ENCODE measurements at regions not wholly inside any gene's neighbourhood (a gene's known extent, or its start where the extent isn't known, plus 50 kb on each side); places are given as distances from the start of the nearest gene placed in this dataset.

- FAIRE-seq (no peak), DNase-seq (no peak)
- Histone ChIP-seq H3K27me3 (ENCODE audit: control insufficient read depth, insufficient read depth, low read length) (no peaks in the 10 kb centered on the region), H3K9ac (ENCODE audit: low read length in 3 of 3) (no peak overlapping the region), H3K27ac (ENCODE audit: low read depth in 2 of 2, low read length in 2 of 2) (no peak overlapping the region), H3K4me1 (ENCODE audit: control insufficient read depth in 2 of 3, insufficient read depth in 2 of 3, low read depth in 1 of 3, low read length in 3 of 3) (no peaks in the 10 kb centered on the region), H3K4me3 (ENCODE audit: low read length in 3 of 3) (no peak overlapping the region), H3K36me3 (ENCODE audit: control insufficient read depth in 2 of 3, insufficient read depth in 3 of 3, low read length in 3 of 3) (no peaks in the 10 kb centered on the region), H3K9me3 (ENCODE audit: control insufficient read depth in 2 of 3, insufficient read depth in 1 of 3, low read length in 3 of 3) (no peaks in the 10 kb centered on the region)
- intact Hi-C loops (cut with DNase I), result no loop called here
- no peak for TF ChIP-seq CTCF (IDR thresholded peaks at IDR 0.05; ENCODE audit: borderline replicate concordance, extremely low read depth, insufficient read depth)
Observed at GRCh38 chr3:174697310-174697709, 161.8 kb upstream of the NAALADL2 start.

- intact Hi-C loops (cut with DNase I), result no loop called here
Observed at GRCh38 chr3:174700736-174701135, 158.4 kb upstream of the NAALADL2 start.

GRCh38 chr3:174710612-174711011 is 148.5 kb upstream of the NAALADL2 start:
- DNase-seq (no peak), FAIRE-seq (no peak)
- Histone ChIP-seq H3K27me3 (ENCODE audit: control insufficient read depth, insufficient read depth, low read length) (no peaks in the 10 kb centered on the region), H3K9ac (ENCODE audit: low read length in 3 of 3) (no peak overlapping the region), H3K4me1 (ENCODE audit: control insufficient read depth in 2 of 3, insufficient read depth in 2 of 3, low read depth in 1 of 3, low read length in 3 of 3) (no peaks in the 10 kb centered on the region), H3K9me3 (ENCODE audit: control insufficient read depth in 2 of 3, insufficient read depth in 1 of 3, low read length in 3 of 3) (no peaks in the 10 kb centered on the region), H3K36me3 (ENCODE audit: control insufficient read depth in 2 of 3, insufficient read depth in 3 of 3, low read length in 3 of 3) (no peaks in the 10 kb centered on the region), H3K4me3 (ENCODE audit: low read length in 3 of 3) (no peak overlapping the region), H3K27ac (ENCODE audit: low read depth in 2 of 2, low read length in 2 of 2) (no peak overlapping the region)
- TF ChIP-seq CTCF (IDR thresholded peaks at IDR 0.05; ENCODE audit: borderline replicate concordance, extremely low read depth, insufficient read depth), result no peak
- intact Hi-C loops (cut with DNase I), result no loop called here

More at GRCh38 chr3:174700736-174701135, 158.4 kb upstream of the NAALADL2 start:
- FAIRE-seq, result no peak
- DNase-seq, result peak in 1 of 5 donors; percentile 0
- no peaks in the 10 kb centered on the region for H3K27me3 ChIP-seq (ENCODE audit: control insufficient read depth, insufficient read depth, low read length)
- no peaks in the 10 kb centered on the region for H3K36me3 ChIP-seq (ENCODE audit: control insufficient read depth in 2 of 3, insufficient read depth in 3 of 3, low read length in 3 of 3)
- no peaks in the 10 kb centered on the region for H3K4me1 ChIP-seq (ENCODE audit: control insufficient read depth in 2 of 3, insufficient read depth in 2 of 3, low read depth in 1 of 3, low read length in 3 of 3)
- H3K27ac ChIP-seq (ENCODE audit: low read depth in 2 of 2, low read length in 2 of 2), result no peak overlapping the region
- H3K9ac ChIP-seq (ENCODE audit: low read length in 3 of 3), result no peak overlapping the region
- H3K9me3 ChIP-seq (ENCODE audit: control insufficient read depth in 2 of 3, insufficient read depth in 1 of 3, low read length in 3 of 3), result no peaks in the 10 kb centered on the region
- no peak for TF ChIP-seq CTCF (IDR thresholded peaks at IDR 0.05; ENCODE audit: borderline replicate concordance, extremely low read depth, insufficient read depth)
- H3K4me3 ChIP-seq (ENCODE audit: low read length in 3 of 3), result no peak overlapping the region

- no peak overlapping the region for H3K9ac ChIP-seq (ENCODE audit: low read length in 3 of 3)
- no peak for DNase-seq
- H3K9me3 ChIP-seq (ENCODE audit: control insufficient read depth in 2 of 3, insufficient read depth in 1 of 3, low read length in 3 of 3), result no peaks in the 10 kb centered on the region
- no peak for TF ChIP-seq CTCF (IDR thresholded peaks at IDR 0.05; ENCODE audit: borderline replicate concordance, extremely low read depth, insufficient read depth)
- no peaks in the 10 kb centered on the region for H3K36me3 ChIP-seq (ENCODE audit: control insufficient read depth in 2 of 3, insufficient read depth in 3 of 3, low read length in 3 of 3)
- H3K4me3 ChIP-seq (ENCODE audit: low read length in 3 of 3), result no peak overlapping the region
- intact Hi-C loops (cut with DNase I), result no loop called here
- no peak for FAIRE-seq
- H3K27me3 ChIP-seq (ENCODE audit: control insufficient read depth, insufficient read depth, low read length), result no peaks in the 10 kb centered on the region
- H3K27ac ChIP-seq (ENCODE audit: low read depth in 2 of 2, low read length in 2 of 2), result no peak overlapping the region
- no peaks in the 10 kb centered on the region for H3K4me1 ChIP-seq (ENCODE audit: control insufficient read depth in 2 of 3, insufficient read depth in 2 of 3, low read depth in 1 of 3, low read length in 3 of 3)
Observed at GRCh38 chr3:174715386-174715785, 143.7 kb upstream of the NAALADL2 start.

Measured in kidney (tissue), 13 donors.